OCI-LY7 (cell line): ENCODE measurements at regions not wholly inside any gene's neighbourhood (a gene's known extent, or its start where the extent isn't known, plus 50 kb on each side); places are given as distances from the start of the nearest gene placed in this dataset.

Source experiments
- EZH2phosphoT487 ChIP-seq: fragments of 200-600 bp; sonication (generic); IDR thresholded peaks from 2 replicates; pipeline ENCODE4 v1.6.1; 2018; ENCODE audit warnings: low read depth, borderline replicate concordance, mild to moderate bottlenecking, mixed run types, antibody characterized with exemption, low read length, moderate library complexity, mixed read lengths
- TF ChIP-seq, protein P1 (sequence below): fragments of 200-600 bp; sonication (generic); conservative IDR thresholded peaks from 2 replicates; pipeline ENCODE4 v1.5.1; 2014; ENCODE audit warnings: mild to moderate bottlenecking, antibody characterized with exemption, low read length, moderate library complexity, mixed read lengths

DNA sequence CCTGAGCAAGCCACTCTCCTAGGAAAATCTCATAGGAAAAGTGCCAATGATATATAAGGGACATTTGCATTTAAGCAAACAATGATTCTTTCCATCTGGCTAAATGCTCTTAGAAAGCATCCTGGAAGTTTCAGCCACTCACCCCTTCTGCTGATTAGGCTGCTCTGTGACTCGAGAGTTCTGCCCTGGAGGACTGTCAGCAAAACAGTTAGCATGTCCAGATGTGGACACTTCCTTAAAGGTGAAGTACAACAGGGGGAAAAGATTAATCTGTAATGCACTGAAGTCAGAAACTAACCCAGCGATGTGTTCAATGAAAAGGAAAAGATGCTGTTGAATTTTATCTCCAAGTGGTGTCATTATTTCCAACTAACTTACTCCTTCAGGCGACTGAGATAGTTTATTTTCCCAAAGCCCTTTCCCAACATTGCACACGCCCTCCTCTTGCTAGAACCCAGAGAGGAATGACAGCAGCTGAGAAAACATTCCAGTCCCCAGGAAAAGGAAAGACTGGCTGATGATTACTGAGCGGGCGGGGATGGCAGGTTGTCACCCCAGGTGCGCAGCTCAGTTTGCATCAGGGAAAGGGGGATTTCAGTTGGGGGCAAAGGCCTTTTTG, 214.0 kb downstream of the SS18 start:
- TF ChIP-seq, protein P1, sequence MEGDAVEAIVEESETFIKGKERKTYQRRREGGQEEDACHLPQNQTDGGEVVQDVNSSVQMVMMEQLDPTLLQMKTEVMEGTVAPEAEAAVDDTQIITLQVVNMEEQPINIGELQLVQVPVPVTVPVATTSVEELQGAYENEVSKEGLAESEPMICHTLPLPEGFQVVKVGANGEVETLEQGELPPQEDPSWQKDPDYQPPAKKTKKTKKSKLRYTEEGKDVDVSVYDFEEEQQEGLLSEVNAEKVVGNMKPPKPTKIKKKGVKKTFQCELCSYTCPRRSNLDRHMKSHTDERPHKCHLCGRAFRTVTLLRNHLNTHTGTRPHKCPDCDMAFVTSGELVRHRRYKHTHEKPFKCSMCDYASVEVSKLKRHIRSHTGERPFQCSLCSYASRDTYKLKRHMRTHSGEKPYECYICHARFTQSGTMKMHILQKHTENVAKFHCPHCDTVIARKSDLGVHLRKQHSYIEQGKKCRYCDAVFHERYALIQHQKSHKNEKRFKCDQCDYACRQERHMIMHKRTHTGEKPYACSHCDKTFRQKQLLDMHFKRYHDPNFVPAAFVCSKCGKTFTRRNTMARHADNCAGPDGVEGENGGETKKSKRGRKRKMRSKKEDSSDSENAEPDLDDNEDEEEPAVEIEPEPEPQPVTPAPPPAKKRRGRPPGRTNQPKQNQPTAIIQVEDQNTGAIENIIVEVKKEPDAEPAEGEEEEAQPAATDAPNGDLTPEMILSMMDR, result no peak
- no peak for TF ChIP-seq EZH2phosphoT487
